ENCODE measurements at regions not wholly inside any gene's neighbourhood (a gene's known extent, or its start where the extent isn't known, plus 50 kb on each side); places are given as distances from the start of the nearest gene placed in this dataset.
A peak's percentile ranks its signal among the peaks of the same experiment; 100 is the strongest.

DNA sequence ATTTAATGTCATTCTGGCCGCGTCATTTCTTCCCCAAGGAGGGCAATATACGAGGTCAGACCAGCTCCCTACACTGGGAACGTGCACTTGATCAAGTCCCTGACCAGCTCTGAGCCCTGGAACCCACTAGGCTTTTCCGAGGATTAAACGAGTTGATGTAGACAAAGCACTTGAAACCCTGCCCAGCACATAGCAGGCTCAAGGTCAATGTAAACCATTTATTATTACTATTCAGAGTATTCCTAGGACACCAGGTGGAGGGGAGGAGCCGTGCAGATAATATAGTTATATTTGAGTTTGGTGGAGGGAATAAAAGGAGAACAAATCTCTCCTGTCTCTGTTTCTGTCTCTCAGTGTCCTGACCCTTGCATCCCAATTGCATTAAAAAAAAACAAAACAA lies 174.1 kb upstream of the IGSF21 start:
- no peak for DNase-seq

DNA sequence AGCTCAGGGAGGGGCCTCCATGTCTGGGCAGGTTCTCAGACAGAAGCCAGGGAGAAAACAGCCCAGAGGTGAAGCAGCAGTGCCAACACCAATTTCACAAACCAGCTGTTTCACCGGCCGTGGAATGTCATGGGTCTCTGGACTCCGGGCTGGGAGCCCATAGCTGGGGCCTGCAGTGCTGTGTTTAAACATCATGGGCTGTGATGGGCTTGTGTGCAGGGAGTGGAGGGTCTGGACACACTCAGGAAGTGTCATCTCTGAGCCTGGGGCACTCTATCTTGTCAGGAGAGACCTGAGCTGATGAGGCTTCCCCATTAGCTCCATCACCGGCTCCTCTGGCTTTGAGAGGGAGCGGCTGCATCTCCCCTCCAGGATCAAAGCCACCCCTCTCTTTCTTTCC lies 173.6 kb upstream of the IGSF21 start:
- DNase-seq: no peak

DNA sequence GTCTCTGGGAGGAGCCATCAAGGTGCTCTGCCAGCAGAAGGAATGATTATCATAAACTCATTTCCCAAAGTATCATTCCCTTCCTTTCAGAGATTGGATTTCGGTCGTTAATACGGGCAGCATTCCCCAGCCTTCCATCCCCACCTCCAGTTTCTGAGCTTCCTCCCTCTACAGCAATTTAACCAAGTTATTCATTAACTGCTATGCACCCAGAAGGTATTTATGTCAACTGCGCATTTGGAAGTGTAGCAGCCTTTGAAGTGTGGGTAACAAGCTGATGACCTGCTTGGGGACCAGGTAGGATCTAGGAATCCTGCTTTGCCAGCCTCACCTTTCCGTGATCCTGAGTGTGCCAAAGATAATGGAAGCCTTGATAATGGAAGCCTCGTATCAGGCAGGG lies 172.4 kb upstream of the IGSF21 start:
- peak; percentile 21 to 37 for DNase-seq

DNA sequence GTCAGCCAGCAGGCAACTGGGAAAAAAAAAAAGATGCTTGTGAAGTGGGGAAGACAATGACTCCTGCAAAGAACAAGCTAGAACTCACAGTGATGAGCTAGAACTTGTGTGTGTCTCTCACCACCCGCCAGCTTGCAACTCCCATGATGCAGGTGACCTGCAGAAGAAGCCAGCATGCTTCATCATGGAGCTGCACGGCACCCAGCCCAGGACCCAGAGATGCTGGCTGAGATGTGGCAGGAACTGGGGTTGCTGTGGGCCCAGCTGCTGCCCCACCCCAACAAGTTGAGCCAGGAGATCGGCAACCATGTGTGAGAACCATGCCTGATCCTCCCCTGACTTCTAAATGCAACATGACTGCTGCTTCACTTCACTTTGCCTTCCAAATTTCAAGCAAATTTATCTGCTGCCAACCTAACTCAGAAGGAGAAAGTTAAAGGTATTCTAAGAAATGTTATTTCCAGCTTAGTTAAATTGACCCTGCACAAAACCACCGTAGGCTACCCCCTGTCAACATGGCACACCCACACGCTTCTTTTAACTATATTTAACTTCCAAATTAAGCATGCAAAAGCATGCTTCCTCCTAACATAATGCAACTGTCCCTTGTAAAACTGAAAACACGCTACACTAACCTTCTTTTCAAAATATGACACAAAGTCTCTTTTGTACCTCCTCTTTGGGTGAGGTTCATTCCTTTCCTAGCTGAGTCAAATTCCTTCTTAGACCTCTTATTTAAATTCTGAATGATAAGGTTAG lies 166.0 kb upstream of the IGSF21 start:
- DNase-seq: peak; percentile 71 to 72

DNA sequence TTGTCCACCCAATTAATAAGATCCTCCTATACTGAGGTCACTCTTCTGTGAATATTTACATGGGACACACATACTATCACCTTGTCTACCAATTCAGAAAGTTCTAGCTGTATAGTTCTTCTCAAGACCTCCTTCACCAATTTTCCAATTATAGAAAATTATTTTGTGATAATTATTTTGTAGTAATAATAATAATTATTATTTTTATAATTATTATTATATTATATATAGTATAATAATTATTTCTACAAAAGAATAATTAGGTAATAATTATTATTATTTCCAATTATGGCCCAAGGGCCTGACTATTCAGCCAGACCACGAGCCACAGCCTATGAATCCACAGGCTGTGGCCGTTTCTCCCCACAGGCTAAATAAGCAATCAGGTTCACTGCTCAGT lies 164.1 kb upstream of the IGSF21 start:
- no peak for DNase-seq

DNA sequence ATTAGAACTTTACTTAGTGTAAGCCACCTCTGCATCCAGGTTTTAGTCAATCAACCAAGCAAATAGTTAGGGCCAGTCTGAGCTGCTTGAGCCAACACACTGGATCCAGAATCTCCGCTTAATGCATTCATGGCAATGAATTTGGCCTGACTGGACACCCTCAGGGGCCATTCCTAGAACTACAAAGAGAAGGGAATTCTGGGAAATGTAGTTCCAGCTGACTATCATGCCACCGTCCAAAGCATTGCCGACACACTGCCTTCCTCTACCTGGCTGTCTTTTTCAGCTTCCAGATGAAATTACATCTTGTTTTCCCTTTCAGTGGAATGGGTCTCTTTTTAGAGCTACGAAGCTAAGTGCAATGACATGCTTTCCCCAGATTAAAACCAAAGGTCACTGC lies 163.0 kb upstream of the IGSF21 start:
- DNase-seq: peak in 1 of 2 experiments; percentile 43

DNA sequence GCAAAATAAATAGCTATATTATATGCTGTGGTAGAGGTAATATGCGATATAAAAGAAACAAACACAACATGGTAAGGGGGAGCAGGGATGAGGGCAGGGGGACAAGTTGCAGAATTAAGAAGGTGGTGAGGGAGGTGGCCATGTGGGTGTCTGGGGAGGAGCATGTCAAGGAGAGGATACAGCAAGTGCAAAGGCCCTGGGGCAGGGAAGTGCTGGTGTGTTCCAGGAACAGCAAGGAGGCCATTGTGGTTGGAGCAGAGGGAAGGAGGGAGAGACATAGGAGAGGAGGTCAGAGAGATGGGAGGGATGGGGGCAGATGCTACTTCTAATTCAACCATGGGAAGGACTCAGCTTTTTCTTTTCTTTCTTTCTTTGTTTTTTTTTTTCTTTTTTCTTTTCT lies 161.2 kb upstream of the IGSF21 start:
- no peak for DNase-seq

DNA sequence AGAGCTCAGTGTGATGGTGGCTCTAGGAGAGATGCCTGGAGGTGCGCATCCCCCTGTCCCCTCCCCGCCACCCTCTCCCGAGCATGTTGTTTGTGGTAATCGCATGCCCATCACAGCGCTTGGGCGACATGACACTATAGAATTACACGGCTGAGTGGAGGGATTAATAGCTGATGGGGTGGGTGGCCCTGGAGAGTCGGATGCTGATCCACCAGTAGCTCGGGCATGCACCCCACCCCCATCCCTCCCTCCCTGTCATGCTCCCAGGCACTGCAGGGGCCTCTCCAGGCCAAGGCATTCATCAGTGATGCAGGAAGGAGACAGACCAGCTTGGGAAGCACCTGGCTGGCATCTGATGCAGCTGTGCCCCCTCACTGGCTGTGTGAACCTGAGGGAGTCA lies 159.0 kb upstream of the IGSF21 start:
- DNase-seq: peak in 1 of 2 experiments; percentile 44

DNA sequence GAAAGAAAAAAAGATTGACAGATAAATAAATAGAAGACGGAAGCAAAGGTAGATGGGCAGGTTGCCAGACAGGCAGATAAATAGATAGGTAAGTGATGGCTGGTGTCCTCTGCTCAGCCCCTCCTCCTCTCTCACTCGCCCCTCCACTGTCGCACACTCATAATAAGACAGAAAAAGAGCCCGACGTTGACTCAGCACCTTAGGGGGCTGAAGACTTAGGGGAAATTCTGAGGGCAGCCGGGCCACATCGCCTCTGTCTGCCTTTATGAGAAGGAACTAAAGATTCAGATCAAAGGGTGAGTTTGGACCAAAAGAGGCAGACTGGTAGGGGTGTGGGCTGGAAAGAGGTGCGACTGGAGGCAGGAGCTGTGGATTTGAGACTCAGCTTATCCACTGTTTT lies 158.1 kb upstream of the IGSF21 start:
- no peak for DNase-seq

DNA sequence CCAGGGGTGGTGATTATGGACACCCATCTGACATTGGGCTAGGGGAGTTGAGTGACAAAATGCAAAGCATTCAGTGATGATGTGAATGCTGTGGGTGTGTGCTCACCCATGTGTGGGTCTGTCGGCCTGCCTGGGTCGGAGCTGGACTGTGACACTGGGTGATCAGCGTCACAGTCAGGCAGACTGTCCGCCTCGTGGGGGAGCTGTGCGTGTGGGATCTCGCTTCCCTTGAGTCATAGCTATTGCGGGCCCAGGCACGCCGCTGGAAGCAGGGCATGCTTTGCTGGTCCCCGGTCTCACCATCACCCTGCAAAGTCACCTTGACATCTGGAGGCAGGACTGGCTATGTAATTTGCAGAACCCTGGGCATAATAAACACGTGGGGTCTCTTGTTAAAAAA lies 156.9 kb upstream of the IGSF21 start:
- DNase-seq: no peak

DNA sequence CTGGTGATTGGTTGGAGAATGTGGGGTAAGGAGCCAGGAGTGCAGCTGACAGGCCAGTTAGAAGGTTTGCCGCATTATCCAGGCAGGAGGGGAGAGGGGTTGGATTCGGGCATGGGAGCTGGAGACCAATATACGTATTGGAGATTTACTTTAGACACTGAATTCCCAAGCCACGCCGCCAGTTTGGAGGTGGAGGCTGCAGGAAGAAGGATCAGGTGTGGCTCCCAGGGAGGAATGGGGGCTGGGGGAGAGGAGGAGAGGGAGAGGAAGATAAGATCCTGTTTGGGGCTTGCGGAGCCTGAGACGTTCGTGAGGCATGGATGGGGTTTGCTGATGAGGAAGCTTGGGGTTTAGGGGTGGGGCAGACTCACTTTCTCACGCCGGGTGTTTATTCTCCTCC lies 155.1 kb upstream of the IGSF21 start:
- no peak for DNase-seq

DNA sequence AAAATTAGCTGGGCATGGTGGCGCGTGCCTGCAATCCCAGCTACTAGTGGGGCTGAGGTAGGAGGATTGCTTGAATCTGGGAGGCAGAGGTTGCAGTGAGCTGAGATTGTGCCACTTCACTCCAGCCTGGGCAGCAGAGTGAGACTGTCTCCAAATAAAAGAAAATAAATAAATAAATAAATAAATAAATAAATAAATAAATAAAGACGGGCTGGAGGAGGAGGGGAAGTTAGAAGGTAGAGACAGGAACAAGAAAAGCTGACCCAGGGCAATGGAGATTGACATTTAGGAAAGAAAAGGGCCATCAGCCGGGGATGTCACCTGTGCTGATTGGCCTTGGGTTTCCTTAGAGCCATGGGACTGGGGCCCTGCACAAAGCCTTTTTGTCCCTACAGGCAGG lies 153.7 kb upstream of the IGSF21 start:
- DNase-seq: no peak

DNA sequence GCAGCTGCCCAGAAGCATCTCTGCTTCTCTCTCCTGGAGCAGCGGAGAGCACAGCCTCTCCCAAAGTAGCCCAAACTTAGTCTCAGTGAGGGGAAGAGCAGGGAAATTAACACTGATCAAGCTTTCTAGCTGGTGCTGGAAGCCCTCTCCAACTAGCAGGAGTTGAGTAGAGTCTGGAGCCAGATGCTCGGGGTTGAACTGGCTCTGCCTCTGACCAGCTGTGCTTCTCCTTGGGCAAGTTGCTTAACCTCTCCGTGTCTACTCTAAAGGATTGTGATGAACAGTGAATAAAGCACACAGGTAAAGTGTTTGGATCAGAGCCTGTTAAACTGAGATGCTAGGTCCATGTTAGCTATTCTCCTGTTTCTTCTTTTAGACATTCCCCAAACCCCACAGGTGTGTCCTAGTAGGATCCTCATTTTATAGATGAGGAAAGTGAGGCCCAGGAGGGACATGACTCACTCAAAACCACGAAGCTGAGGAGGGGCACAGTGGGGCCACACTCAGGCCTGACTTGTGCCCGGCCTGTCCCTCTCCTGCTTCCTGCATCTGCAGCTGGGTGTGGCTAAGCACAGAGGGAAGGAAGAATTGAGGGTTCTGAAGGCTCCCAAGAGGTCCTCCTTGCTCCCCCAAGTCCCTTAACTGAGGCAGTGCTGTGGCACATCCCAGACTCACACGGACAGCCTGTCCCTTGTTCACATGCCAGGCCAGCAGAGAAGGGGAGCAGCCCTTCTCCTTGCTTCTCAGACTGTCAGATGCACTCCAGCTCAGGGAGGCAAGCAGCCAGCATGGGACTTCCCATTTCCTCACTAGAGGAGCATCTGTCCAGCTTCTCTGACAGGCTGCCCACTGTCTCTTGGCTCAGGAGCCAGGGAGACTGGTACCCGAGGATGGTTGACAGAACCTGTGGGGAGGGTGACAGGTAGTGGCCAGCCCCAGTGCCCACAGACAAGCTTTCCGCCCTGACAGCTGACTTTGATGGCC lies 152.0 kb upstream of the IGSF21 start:
- no peak for DNase-seq

DNA sequence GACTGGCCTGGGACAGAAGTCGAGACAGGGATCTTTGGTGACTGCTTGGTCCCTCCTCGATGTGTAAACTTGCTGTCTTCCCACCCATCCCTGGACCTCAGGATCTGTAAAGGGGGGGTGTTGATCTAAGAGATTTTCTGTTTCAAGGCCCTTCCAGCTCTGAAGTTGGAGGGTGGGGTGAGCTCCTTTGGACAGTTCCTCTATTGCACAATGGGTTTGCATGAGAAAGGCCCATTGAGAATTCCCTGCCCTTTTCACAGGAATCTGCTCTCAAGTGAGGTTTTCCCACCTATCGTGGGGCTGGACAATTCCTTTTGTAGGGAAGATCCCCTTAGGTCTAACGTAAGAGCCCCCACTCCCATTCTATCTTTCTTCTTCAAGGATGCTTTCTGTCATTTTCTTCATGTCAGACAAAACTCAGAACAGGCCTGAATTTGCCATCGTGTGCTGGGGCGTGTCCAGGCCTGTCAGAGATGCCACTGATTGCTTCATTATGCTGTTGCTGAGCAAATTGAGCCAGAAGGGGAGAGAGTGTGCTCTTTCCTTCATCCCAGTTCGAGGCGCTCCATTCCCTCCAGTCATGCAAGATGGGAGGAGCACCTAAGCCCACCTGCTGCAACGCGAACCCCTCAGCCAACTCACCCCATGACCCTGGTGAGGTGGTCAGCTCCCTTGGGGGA lies 149.9 kb upstream of the IGSF21 start:
- DNase-seq: peak in 1 of 2 experiments; percentile 27

DNA sequence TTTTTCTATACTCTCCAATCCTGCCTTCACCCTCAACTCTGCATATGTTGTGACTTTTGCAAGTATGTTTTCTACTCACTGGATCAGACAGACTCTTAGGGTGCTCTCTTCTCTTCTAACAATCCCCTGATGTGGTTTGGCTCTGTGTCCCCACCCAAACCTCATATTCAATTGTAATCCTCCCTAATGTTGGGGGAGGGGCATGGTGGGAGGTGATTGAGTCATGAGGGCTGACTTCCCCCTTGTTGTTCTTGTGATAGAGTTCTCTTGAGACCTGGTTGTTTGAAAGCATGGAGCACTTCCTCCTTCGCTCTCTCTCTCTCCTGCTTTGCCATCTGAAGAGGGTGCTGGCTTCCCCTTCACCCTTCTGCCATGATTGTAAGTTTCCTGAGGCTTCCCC lies 148.9 kb upstream of the IGSF21 start:
- DNase-seq: no peak

DNA sequence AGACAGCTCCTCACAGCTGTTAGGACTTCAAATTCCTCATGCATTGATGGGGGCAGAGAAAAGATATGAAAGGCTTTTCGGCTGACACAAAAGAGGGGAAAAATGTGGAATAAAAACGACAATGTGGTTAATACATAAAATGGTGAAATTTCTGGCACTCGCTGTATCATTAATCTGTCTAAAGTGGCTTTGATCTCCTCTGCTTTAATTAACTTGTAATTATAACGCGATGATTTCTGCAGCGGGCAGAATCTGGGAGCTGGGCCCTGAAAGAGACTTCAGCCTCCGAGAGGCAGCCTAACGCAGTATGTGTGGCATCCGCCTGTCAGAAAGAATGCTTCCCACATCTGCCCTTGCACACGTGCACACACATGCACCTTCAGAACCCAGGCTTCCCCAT lies 144.1 kb upstream of the IGSF21 start:
- DNase-seq: no peak

DNA sequence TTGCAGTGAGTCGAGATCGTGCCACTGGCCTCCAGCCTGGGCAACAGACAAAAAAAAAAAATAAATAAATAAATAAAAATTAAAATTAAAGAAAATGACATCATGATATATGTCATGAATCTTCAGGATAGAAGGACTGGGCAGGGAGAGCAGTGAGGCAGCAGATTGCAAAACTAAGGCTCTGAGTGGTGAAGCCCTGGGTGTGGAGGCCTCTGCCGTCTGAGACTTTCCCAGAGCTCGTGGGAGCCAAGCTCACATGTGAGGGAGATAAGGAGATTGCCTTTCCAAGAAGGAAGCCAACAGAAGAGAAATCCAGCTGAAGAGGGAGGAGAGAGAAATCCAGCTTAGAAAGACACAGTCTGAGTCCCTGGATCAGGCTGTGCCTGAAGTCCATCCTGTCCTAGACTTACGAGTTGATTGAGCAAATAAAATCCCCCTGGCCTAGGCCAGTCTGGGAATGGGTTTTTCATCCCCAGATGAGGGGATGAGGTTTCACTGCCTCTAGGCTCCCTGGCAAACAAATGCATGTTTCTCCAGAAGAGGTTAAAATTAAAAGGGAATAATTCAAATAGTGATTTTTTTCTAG lies 142.0 kb upstream of the IGSF21 start:
- DNase-seq: no peak

DNA sequence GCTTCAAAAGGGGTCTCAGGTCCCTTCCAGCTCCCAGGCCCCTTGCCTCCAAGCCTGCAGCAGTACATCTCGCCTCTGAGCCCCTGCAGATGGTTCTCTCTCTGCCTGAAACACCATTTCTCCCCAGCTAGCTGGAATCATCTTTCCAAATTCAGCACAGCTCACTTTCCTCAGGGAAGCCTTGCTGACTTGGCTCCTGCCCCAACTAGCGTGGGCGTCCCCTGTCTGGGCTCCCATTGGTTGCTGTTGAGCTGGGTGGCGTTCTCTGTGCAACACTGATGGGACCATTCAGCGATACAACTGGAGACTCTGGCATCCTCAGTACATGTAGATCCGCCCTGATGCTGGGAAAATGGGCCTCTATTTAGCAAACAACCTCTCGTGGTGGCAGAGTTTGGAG lies 141.3 kb upstream of the IGSF21 start:
- no peak for DNase-seq

DNA sequence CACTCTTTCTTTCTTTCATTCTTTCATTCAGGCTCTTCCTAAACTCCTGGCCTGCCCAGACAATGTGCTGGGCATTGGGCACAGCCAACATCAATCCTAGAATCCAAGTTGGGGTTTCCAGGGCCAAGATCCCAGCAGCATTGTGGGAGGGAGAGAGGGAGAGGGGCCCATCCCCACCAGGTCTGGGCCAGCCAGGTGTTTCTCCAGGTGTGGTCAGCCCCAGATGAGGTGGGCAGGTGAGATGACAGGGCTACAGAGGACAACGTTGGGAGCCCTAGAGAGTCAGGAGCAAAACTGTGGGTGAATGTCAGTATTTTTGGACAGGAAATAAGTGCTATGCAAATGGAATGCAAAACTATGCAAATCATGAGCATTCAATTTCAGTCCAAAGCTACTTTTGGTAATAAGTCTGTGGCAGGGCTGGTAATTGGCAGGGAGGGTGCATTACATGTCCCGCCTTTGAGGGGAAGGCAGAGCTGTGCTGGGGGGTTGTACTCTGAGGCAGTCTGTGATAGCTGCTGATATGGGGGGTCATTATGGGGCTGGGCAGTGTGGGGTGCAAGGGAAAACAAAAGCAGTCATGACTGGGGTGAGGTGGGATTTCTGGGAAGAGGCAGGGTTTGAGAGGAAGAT lies 139.9 kb upstream of the IGSF21 start:
- peak; percentile 90 to 91 for DNase-seq

DNA sequence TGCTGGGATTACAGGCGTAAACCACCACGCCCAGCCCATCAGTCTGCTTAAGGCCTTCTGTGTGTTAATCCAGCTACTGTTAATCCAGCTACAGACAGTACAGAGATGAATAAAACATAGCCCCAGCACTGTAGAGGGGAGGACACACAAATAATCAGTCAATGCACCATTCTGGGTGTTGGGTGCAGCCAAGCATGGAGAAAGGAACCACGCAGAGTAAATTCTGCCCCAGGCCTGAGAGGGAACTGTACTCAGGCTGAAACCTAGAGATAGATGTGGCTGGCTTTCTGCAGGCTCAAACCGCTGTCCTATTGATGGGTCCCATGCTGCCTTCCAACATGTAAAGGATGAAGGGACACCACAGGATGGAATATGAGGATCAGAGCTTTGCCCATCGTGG lies 136.8 kb upstream of the IGSF21 start:
- peak in 1 of 2 experiments; percentile 19 for DNase-seq

DNA sequence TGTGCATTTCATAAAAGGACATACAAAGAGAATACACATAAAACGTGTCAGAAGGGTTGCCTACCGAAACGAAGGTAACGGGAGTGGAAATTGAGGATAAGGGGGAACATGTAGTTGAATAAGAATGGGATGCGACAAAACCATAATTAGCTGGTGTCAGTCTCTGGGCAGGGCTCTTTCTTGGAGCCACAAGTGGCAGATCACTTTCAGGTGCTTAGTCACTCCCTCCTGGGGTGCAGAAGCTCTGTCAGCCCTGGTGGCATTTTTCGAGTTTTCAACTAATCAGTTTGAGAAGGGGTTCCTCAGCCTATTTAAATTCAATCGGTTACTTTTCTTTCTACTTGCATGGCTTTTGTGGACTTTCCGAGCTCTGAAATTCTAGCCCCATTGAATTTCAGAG lies 133.9 kb upstream of the IGSF21 start:
- no peak for DNase-seq

DNA sequence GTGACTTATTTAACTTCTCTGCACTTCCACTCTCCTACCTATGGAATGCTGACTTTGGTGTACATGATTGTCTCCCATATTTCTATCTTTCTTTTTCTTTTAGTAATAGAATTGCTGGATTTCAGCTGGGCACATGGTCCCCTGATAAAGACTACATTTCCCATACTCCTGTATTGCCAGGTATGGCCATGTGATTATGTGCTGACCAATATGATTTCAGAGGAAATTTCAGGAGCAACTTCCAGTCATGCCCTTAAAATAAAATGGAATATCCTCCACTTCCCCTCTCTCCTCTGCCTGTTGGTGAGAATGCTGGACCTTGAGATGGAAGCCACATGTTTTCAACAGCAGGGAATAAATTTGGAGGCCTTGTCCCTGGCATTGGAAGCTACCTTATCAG lies 130.7 kb upstream of the IGSF21 start:
- peak in 1 of 2 experiments; percentile 16 for DNase-seq

DNA sequence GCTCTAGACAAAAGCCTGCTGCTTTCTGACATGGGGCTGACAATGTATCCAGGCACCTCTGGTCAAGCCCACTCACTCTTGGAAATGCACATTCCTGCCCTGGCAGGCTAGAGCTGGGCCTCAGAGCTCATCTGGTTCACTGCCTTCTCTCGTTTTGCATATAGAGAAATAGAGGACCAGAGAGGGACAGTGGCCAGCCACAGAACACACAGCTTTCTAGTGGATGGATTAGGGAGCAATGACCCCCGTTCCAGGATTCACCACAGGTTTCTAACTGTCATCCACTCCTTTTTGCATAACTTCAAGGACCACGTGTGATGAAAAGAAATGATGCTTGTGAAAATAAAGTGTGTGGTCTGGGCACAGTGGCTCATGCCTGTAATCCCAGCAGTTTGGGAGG lies 129.6 kb upstream of the IGSF21 start:
- DNase-seq: no peak

All from NCI-H526 (cell line).